HG03175 (cell line): ENCODE measurements at regions not wholly inside any gene's neighbourhood (a gene's known extent, or its start where the extent isn't known, plus 50 kb on each side); places are given as distances from the start of the nearest gene placed in this dataset.

Source experiments
- ATAC-seq: cut with Tn5 transposase; IDR thresholded peaks from one replicate; pipeline ENCODE4 v1.9.1; 2021; ENCODE audit warnings: mild to moderate bottlenecking, moderate library complexity; ENCODE audit not compliant: unreplicated experiment

- no peak for ATAC-seq
Observed at GRCh38 chr9:7899753-7900152, 100.2 kb upstream of the DMAC1 start.

GRCh38 chr9:7894231-7894630 lies 94.7 kb upstream of the DMAC1 start:
- no peak for ATAC-seq

GRCh38 chr9:7892975-7893374 lies 93.4 kb upstream of the DMAC1 start:
- ATAC-seq: no peak

GRCh38 chr9:7879551-7880245 lies 80.1 kb upstream of the DMAC1 start:
- ATAC-seq: peak; percentile 51

- no peak for ATAC-seq
Observed at GRCh38 chr9:7871977-7872730, 72.6 kb upstream of the DMAC1 start.

- no peak for ATAC-seq
Observed at GRCh38 chr9:7869340-7869739, 69.8 kb upstream of the DMAC1 start.

GRCh38 chr9:7862170-7862569 lies 62.6 kb upstream of the DMAC1 start:
- ATAC-seq: no peak

- no peak for ATAC-seq
Observed at GRCh38 chr9:7861086-7861485, 61.5 kb upstream of the DMAC1 start.

- ATAC-seq: no peak
Observed at GRCh38 chr9:7860335-7860709, 60.7 kb upstream of the DMAC1 start.

GRCh38 chr9:7859701-7860334 lies 60.2 kb upstream of the DMAC1 start:
- no peak for ATAC-seq

- no peak for ATAC-seq
Observed at GRCh38 chr9:7858166-7858565, 58.6 kb upstream of the DMAC1 start.

- no peak for ATAC-seq
Observed at GRCh38 chr9:7854763-7855162, 55.2 kb upstream of the DMAC1 start.
